ENCODE measurements at regions not wholly inside any gene's neighbourhood (a gene's known extent, or its start where the extent isn't known, plus 50 kb on each side); places are given as distances from the start of the nearest gene placed in this dataset.

DNA sequence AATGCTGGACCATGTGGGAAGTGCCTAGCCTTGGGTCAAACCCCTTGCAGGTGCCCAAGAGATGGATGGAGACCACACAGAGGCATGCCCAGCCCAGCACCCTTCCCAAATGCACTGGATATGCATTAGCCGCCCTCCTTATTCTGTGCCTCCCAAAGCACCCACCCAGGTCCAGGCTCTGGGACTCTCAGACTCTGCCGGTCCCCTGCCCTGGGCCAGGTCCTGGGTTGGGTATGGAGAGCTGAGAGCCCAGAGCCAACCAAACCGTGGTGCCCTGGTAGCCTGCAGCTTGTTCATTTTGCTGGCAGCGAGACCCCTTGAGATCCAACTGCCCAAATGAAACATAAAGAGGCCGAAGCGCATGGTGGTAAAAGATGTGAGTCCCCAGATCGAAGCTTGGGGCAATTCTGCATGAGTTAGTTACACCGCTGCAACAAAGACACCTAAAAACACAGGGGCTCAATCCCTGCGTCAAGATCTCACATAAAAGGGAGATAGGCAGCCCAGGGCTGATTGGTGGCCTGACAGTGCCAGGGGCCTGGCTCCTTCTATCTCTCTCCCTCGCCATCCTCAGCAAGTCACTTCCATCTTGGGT, 61.5 kb downstream of the MYEOV start:
- H3K9me3 ChIP-seq (ENCODE audit: low read depth, low read length), result peaks cover 2% of the 10 kb centered on the region
- peaks cover 7% of the 10 kb centered on the region for H3K79me2 ChIP-seq (ENCODE audit: insufficient read depth, low read length)
- H3K4me2 ChIP-seq (ENCODE audit: insufficient read depth, low read length), result no peak overlapping the region
- H3K36me3 ChIP-seq (ENCODE audit: insufficient read depth, low read length), result no peaks in the 10 kb centered on the region
- H3K27me3 ChIP-seq (ENCODE audit: insufficient read depth, low read length), result no peaks in the 10 kb centered on the region
- peaks cover 59% of the 10 kb centered on the region for H3K4me1 ChIP-seq (ENCODE audit: insufficient read depth, low read length)
- H2AFZ ChIP-seq (ENCODE audit: low read length), result no peak overlapping the region
- no peaks in the 10 kb centered on the region for H4K20me1 ChIP-seq (ENCODE audit: insufficient read depth, low read length)
- DNase-seq (ENCODE audit: insufficient read length, low spot score, missing footprints), result no peak
- no peak for TF ChIP-seq CTCF (IDR thresholded peaks at IDR 0.05; ENCODE audit: extremely low read depth, low read depth, low read length)
- H3K4me3 ChIP-seq (ENCODE audit: insufficient read depth, low read length), result no peak overlapping the region
- H3K27ac ChIP-seq (ENCODE audit: low read depth, low read length), result no peak overlapping the region

DNA sequence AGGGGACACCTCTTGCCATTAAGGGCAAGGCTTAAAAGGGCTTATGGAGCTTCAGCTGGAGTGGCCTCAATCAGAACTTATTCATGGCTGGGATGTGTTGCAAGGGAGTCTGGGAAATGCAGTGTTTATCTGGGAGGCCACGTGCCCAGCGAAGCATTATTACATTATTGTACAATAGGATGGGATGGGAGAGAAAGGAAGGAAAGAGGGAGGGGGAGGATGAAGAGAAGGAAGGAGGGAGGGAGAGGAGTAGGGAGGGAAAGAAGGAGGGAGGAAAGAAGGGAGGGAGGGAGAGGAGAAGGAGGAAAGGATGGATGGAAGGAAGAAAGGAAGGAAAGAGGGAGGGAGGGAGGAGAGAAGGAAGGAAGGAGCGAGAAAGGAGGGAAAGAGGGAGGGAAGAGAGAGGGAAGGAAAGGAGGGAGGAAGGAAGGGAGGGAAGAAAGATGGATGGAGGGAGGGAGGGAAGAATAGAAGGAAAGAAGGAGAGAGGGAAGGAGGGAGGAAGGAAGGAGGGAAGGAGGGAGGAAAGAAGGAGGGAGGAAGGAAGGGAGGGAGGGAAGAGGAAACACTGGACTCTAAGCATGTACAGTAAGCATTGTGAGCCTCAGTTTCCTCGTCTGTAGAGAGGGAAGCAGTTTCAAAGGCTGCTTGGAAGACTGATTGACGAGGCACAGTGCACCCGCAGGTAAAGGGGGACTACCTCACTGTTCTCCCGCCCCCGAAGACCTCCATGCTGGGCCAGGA, 62.2 kb downstream of the MYEOV start:
- peaks cover 2% of the 10 kb centered on the region for H3K9me3 ChIP-seq (ENCODE audit: low read depth, low read length)
- no peak for DNase-seq (ENCODE audit: insufficient read length, low spot score, missing footprints)
- H3K36me3 ChIP-seq (ENCODE audit: insufficient read depth, low read length), result no peaks in the 10 kb centered on the region
- peaks cover 7% of the 10 kb centered on the region for H3K79me2 ChIP-seq (ENCODE audit: insufficient read depth, low read length)
- TF ChIP-seq CTCF (IDR thresholded peaks at IDR 0.05; ENCODE audit: extremely low read depth, low read depth, low read length), result no peak
- H3K4me3 ChIP-seq (ENCODE audit: insufficient read depth, low read length), result no peak overlapping the region
- H3K27ac ChIP-seq (ENCODE audit: low read depth, low read length), result peak overlapping the region; percentile 67
- no peaks in the 10 kb centered on the region for H3K27me3 ChIP-seq (ENCODE audit: insufficient read depth, low read length)
- H3K4me2 ChIP-seq (ENCODE audit: insufficient read depth, low read length), result no peak overlapping the region
- peaks cover 60% of the 10 kb centered on the region for H3K4me1 ChIP-seq (ENCODE audit: insufficient read depth, low read length)
- H2AFZ ChIP-seq (ENCODE audit: low read length), result peak overlapping the region; percentile 31
- no peaks in the 10 kb centered on the region for H4K20me1 ChIP-seq (ENCODE audit: insufficient read depth, low read length)

DNA sequence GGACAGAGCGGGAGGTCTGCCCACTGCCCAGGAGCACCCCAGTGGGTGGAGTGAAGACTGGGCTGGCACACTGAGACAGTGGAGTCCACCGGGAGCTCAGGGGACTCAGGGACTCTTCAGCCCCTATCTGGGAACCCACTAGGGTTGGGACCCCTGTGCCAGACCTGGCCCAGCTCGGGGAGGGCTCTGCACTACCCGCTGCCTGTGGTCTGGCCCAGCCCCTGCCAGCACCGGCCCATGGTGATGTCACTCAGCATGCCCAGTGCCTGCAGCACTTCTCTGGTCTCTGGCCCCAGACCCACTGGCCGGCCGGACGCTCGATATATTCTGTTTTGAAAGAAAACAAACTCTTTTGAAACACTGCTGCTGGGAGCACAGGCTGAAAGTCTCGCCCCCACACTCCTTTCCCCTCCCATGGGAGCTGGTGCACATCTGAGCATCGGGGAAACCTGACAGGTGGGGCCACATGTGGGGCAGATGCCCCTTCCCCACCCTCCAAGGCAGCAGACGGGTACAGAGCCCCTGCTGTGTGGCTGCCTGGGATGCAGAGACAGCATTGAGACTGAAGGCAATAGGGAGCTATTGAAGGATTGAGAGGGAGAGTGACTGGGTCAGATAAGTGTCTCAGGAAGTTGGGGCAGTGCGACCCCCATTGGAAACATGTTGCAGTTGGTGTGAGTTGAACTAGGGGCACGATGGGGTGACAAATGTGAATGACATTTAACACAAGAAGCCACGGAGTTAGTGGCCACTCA, 62.9 kb downstream of the MYEOV start:
- H3K4me2 ChIP-seq (ENCODE audit: insufficient read depth, low read length), result no peak overlapping the region
- no peaks in the 10 kb centered on the region for H3K36me3 ChIP-seq (ENCODE audit: insufficient read depth, low read length)
- H3K79me2 ChIP-seq (ENCODE audit: insufficient read depth, low read length), result peaks cover 7% of the 10 kb centered on the region
- peak overlapping the region; percentile 67 for H3K27ac ChIP-seq (ENCODE audit: low read depth, low read length)
- no peak for TF ChIP-seq CTCF (IDR thresholded peaks at IDR 0.05; ENCODE audit: extremely low read depth, low read depth, low read length)
- no peaks in the 10 kb centered on the region for H3K27me3 ChIP-seq (ENCODE audit: insufficient read depth, low read length)
- peak overlapping the region; percentile 31 for H2AFZ ChIP-seq (ENCODE audit: low read length)
- H3K4me3 ChIP-seq (ENCODE audit: insufficient read depth, low read length), result no peak overlapping the region
- H4K20me1 ChIP-seq (ENCODE audit: insufficient read depth, low read length), result no peaks in the 10 kb centered on the region
- H3K4me1 ChIP-seq (ENCODE audit: insufficient read depth, low read length), result peaks cover 54% of the 10 kb centered on the region
- peak; percentile 92 for DNase-seq (ENCODE audit: insufficient read length, low spot score, missing footprints)
- peaks cover 2% of the 10 kb centered on the region for H3K9me3 ChIP-seq (ENCODE audit: low read depth, low read length)
